HepG2 (cell line): ENCODE measurements at regions not wholly inside any gene's neighbourhood (a gene's known extent, or its start where the extent isn't known, plus 50 kb on each side); places are given as distances from the start of the nearest gene placed in this dataset.

Experiments
- ATAC-seq: fragments of 200-7000 bp; cut with Tn5 transposase; 3 replicates; pipeline ENCODE4 v1.9.1; 2020; ENCODE audit warnings: mild to moderate bottlenecking, moderate library complexity
- BruUV-seq: library from RNA; stranded (reverse); fragments of 400-500 nt; replicated peaks from 2 replicates; lab custom pipeline; 2021; lab: Mats Ljungman, UMichigan
- CTCF ChIA-PET: fragments of 300-600 bp; formaldehyde crosslinking; extraction: SDS; loops from one replicate; lab custom pipeline; 2021; ENCODE audit warnings: low total read pairs, inconsistent platforms, low intra/inter-chr PET ratio; lab: Yijun Ruan, JAX
- POLR2A ChIA-PET: fragments of 350-600 bp; sonication (Branson Sonifier 250); formaldehyde crosslinking; loops from one replicate; lab custom pipeline; 2020; ENCODE audit warnings: antibody characterized with exemption, inconsistent platforms; lab: Yijun Ruan, JAX
- DNase-seq: peaks from one replicate; pipeline ENCODE4 v3.0.0-alpha.2; 2015; ENCODE audit warnings: low spot score
- FAIRE-seq: peaks from 3 replicates; lab custom pipeline; 2011; peaks lifted over from hg19 to GRCh38; lab: Jason Lieb, UNC
- H2AFZ ChIP-seq: one replicate; pipeline ENCODE4 v1.6.1; 2011; ENCODE audit warnings: low read length, inconsistent platforms
- H3K27ac ChIP-seq: fragments of 300-600 bp; 3 replicates; pipeline ENCODE4 v1.8.0; 2011; ENCODE audit warnings: mixed run types, mild to moderate bottlenecking, mixed read lengths, low read length, inconsistent platforms; ENCODE audit not compliant: insufficient read depth; ENCODE audit errors: extremely low read length
- H3K27me3 ChIP-seq, 2 experiments: fragments of 200-600 bp in 1 of 2; 2 replicates in 1 of 2; 3 replicates in 1 of 2; pipeline versions ENCODE4 v1.6.0 to v1.8.0; 2011; ENCODE audit warnings: low read length in 2 of 2, mild to moderate bottlenecking in 2 of 2, moderate library complexity in 2 of 2, inconsistent platforms in 1 of 2; ENCODE audit not compliant: insufficient read depth in 2 of 2, control insufficient read depth in 1 of 2
- H3K36me3 ChIP-seq, 2 experiments: fragments of 200-600 bp in 1 of 2; replicated peaks in 1 of 2; 2 replicates in 1 of 2; 3 replicates in 1 of 2; pipeline versions ENCODE4 v1.5.1 to v1.8.0; 2011; ENCODE audit warnings: low read length in 2 of 2, inconsistent platforms in 1 of 2; ENCODE audit not compliant: insufficient read depth in 2 of 2, control insufficient read depth in 1 of 2
- H3K4me1 ChIP-seq: 2 replicates; pipeline ENCODE4 v1.5.1; 2012; ENCODE audit warnings: low read length, inconsistent platforms; ENCODE audit not compliant: insufficient read depth
- H3K4me2 ChIP-seq: 2 replicates; pipeline ENCODE4 v1.6.0; 2011; ENCODE audit warnings: low read depth, low read length, inconsistent platforms
- H3K4me3 ChIP-seq, 3 experiments: fragments of 200-600 bp in 1 of 3; sonication (generic), shearing (Covaris generic) in 1 of 3; replicated peaks in 1 of 3; 2 replicates each; pipeline ENCODE4 v1.5.1; 2011 to 2016; ENCODE audit warnings: low read length in 3 of 3, inconsistent platforms in 2 of 3, low read depth in 2 of 3, mild to moderate bottlenecking in 2 of 3, control low read depth in 1 of 3, mixed read lengths in 1 of 3; ENCODE audit not compliant: insufficient read depth in 1 of 3
- H3K79me2 ChIP-seq: one replicate; pipeline ENCODE4 v1.6.1; 2011; ENCODE audit warnings: low read length, inconsistent platforms; ENCODE audit not compliant: insufficient read depth
- H3K9ac ChIP-seq: 2 replicates; pipeline ENCODE4 v1.6.0; 2011; ENCODE audit warnings: mild to moderate bottlenecking, low read depth, low read length, inconsistent platforms; ENCODE audit not compliant: insufficient read depth
- H3K9me3 ChIP-seq: 2 replicates; pipeline ENCODE4 v1.5.1; 2012; ENCODE audit warnings: mild to moderate bottlenecking, low read length
- H4K20me1 ChIP-seq: 2 replicates; pipeline ENCODE4 v1.6.0; 2011; ENCODE audit warnings: inconsistent platforms, mild to moderate bottlenecking, low read length, moderate library complexity; ENCODE audit not compliant: insufficient read depth
- BORCS8-MEF2B ChIP-seq: sonication (generic); formaldehyde crosslinking; IDR thresholded peaks from 2 replicates; pipeline ENCODE4 v1.8.0; 2022; ENCODE audit warnings: mild to moderate bottlenecking, missing genetic modification reagents
- ESRRA ChIP-seq: sonication (generic); formaldehyde crosslinking; IDR thresholded peaks from 2 replicates; pipeline ENCODE4 v1.5.1; 2020; ENCODE audit warnings: mild to moderate bottlenecking, low read depth, missing genetic modification reagents
- IKZF1 ChIP-seq: fragments of 450-650 bp; IDR thresholded peaks from 2 replicates; pipeline ENCODE4 v1.7.1; 2016
- IRX3 ChIP-seq: sonication (generic); formaldehyde crosslinking; IDR thresholded peaks from 2 replicates; pipeline ENCODE4 v1.8.1; 2023; ENCODE audit warnings: mild to moderate bottlenecking, low read depth, missing genetic modification reagents, borderline replicate concordance
- MED8 ChIP-seq: sonication (generic); formaldehyde crosslinking; IDR thresholded peaks from 2 replicates; pipeline ENCODE4 v1.8.1; 2023; ENCODE audit warnings: mild to moderate bottlenecking, missing genetic modification reagents; ENCODE audit not compliant: insufficient replicate concordance
- MIXL1 ChIP-seq: IDR thresholded peaks from 2 replicates; pipeline ENCODE4 v1.6.1; 2016
- NCOA1 ChIP-seq: sonication (generic); formaldehyde crosslinking; IDR thresholded peaks from 2 replicates; pipeline ENCODE4 v1.9.0; 2021; ENCODE audit warnings: missing genetic modification reagents
- SMARCE1 ChIP-seq: fragments of 450-650 bp; IDR thresholded peaks from 2 replicates; pipeline ENCODE4 v1.6.1; 2017; ENCODE audit warnings: borderline replicate concordance
- TFDP2 ChIP-seq: sonication (generic); formaldehyde crosslinking; IDR thresholded peaks from 2 replicates; pipeline ENCODE4 v1.4.0; 2020; ENCODE audit warnings: missing genetic modification reagents
- TGIF2 ChIP-seq: IDR thresholded peaks from 2 replicates; pipeline ENCODE4 v1.6.1; 2016; ENCODE audit warnings: control low read depth, missing compliant biosample characterization
- ZBTB1 ChIP-seq: sonication (generic); formaldehyde crosslinking; IDR thresholded peaks from 2 replicates; pipeline ENCODE4 v1.4.0; 2020; ENCODE audit warnings: missing genetic modification reagents, borderline replicate concordance
- ZBTB7A ChIP-seq: sonication (generic); formaldehyde crosslinking; IDR thresholded peaks from 2 replicates; pipeline ENCODE4 v1.8.0; 2022; ENCODE audit warnings: mild to moderate bottlenecking, missing genetic modification reagents
- ZC3H4 ChIP-seq: sonication (generic); formaldehyde crosslinking; IDR thresholded peaks from 2 replicates; pipeline ENCODE4 v1.4.0; 2020; ENCODE audit warnings: missing genetic modification reagents, borderline replicate concordance
- ZMYM4 ChIP-seq: sonication (generic); formaldehyde crosslinking; IDR thresholded peaks from 2 replicates; pipeline ENCODE4 v1.8.1; 2023; ENCODE audit warnings: mild to moderate bottlenecking, missing genetic modification reagents
- ZNF275 ChIP-seq: sonication (generic); formaldehyde crosslinking; IDR thresholded peaks from 2 replicates; pipeline ENCODE4 v1.8.0; 2022; ENCODE audit warnings: missing genetic modification reagents, mild to moderate bottlenecking, inconsistent platforms, borderline replicate concordance
- ZNF329 ChIP-seq: sonication (generic); formaldehyde crosslinking; IDR thresholded peaks from 2 replicates; pipeline ENCODE4 v1.9.0; 2021; ENCODE audit warnings: low read depth, mild to moderate bottlenecking, missing genetic modification reagents
- ZNF749 ChIP-seq: sonication (generic); formaldehyde crosslinking; IDR thresholded peaks from 2 replicates; pipeline ENCODE4 v1.8.0; 2022; ENCODE audit warnings: mild to moderate bottlenecking, missing genetic modification reagents, moderate library complexity, borderline replicate concordance
- ZUFSP ChIP-seq: sonication (generic); formaldehyde crosslinking; IDR thresholded peaks from 2 replicates; pipeline ENCODE4 v1.9.0; 2021; ENCODE audit warnings: missing genetic modification reagents, mild to moderate bottlenecking, borderline replicate concordance
- WGBS: methylation state at CpG from one replicate; pipeline ENCODE4 v1.1.6; 2017; ENCODE audit warnings: low lambda C conversion rate; 5-methylcytosine and 5-hydroxymethylcytosine counted together
- in situ Hi-C: cut with HindIII; loops from 2 replicates; pipeline ENCODE4 v1.10.0; 2017; ENCODE audit warnings: low pct_unique_long_range_greater_than_20kb; ENCODE audit not compliant: extremely low pct_ligation_motif_present
- intact Hi-C: fragments of 100-400 bp; cut with micrococcal nuclease; formaldehyde crosslinking; loops from one replicate; pipeline ENCODE4 v1.10.0; 2022; ENCODE audit not compliant: unreplicated experiment

GRCh38 chr2:7840651-7841380 lies 841.0 kb upstream of the ID2 start:
- H2AFZ ChIP-seq = no peak overlapping the region
- ChIA-PET CTCF (no interaction called here), POLR2A (no interaction called here)
- peaks cover 13% of the 10 kb centered on the region for H3K4me1 ChIP-seq
- H3K36me3 ChIP-seq = no peaks in the 10 kb centered on the region
- no peaks in the 10 kb centered on the region for H3K9me3 ChIP-seq
- H3K79me2 ChIP-seq = no peaks in the 10 kb centered on the region
- DNase-seq = no peak
- no peaks in the 10 kb centered on the region for H3K27me3 ChIP-seq
- no peak overlapping the region for H3K27ac ChIP-seq
- FAIRE-seq = no peak
- ATAC-seq = no peak
- H3K4me3 ChIP-seq = no peak overlapping the region
- intact Hi-C loops = no loop called here
- no peak overlapping the region for H3K4me2 ChIP-seq
- in situ Hi-C loops = no loop called here
- no TSS peak for BruUV-seq
- WGBS = 67% methylated on average over 16 of the region's 16 CpGs
- TF ChIP-seq NCOA1 (CRISPR knock-in tag) = no peak
- TF ChIP-seq ZBTB7A = no peak
- no peak for TF ChIP-seq IKZF1
- TF ChIP-seq ZMYM4 (CRISPR knock-in tag) = no peak
- TF ChIP-seq ZNF749 (CRISPR knock-in tag) = no peak
- no peak for TF ChIP-seq MIXL1 (CRISPR knock-in tag)
- TF ChIP-seq TGIF2 (CRISPR knock-in tag) = no peak
- TF ChIP-seq ZNF275 (CRISPR knock-in tag) = no peak
- no peak for TF ChIP-seq TFDP2 (CRISPR knock-in tag)
- no peak for TF ChIP-seq ZC3H4 (CRISPR knock-in tag)
- no peak for TF ChIP-seq ZBTB1 (CRISPR knock-in tag)
- TF ChIP-seq ZNF329 = no peak
- no peak for TF ChIP-seq BORCS8-MEF2B (CRISPR knock-in tag)
- TF ChIP-seq ESRRA = no peak
- no peak for TF ChIP-seq ZUFSP (CRISPR knock-in tag)
- no peak for TF ChIP-seq IRX3 (CRISPR knock-in tag)
- no peak for TF ChIP-seq MED8 (CRISPR knock-in tag)
- TF ChIP-seq SMARCE1 = no peak
- no peak overlapping the region for H3K9ac ChIP-seq
- H4K20me1 ChIP-seq = no peaks in the 10 kb centered on the region
